ENCODE measurements at regions not wholly inside any gene's neighbourhood (a gene's known extent, or its start where the extent isn't known, plus 50 kb on each side); places are given as distances from the start of the nearest gene placed in this dataset.

DNA sequence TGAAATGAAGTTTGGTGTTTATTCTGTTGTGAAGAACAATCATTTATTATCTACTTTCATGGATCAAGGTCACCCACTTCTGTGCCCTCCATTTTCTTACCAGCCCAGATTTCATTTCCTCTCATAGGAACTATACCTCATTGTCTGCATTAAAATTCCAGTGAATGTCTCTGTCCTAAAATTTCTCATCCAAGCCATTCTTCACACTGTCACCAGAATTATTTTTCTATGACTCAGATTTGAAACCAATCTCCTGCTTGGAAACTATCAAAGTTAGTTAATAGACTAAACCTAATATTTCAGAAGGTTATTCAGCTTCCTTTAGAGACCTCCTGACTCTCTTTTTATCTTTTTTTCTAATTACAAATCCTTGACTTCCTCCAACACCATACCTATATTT is 364.1 kb upstream of the CBLB start:
- TF ChIP-seq CTCF (IDR thresholded peaks at IDR 0.05) = no peak
- TF ChIP-seq POLR2A (IDR thresholded peaks at IDR 0.05) = no peak

Measured in body of pancreas (tissue), 4 donors.